PFSK-1 (cell line): ENCODE measurements at regions not wholly inside any gene's neighbourhood (a gene's known extent, or its start where the extent isn't known, plus 50 kb on each side); places are given as distances from the start of the nearest gene placed in this dataset.

ENCODE experiments used
- FOXP2 ChIP-seq: optimal IDR thresholded peaks from 2 replicates; pipeline ENCODE3; 2011; ENCODE audit warnings: borderline replicate concordance, control low read depth, inconsistent platforms; ENCODE audit not compliant: insufficient read depth; ENCODE audit errors: extremely low read length, extremely low read depth
- POLR2AphosphoS5 ChIP-seq: IDR thresholded peaks from 2 replicates; pipeline ENCODE4 v1.6.1; 2012; ENCODE audit warnings: low read depth, mild to moderate bottlenecking, control low read depth, low read length, moderate library complexity
- SIN3A ChIP-seq: IDR thresholded peaks from 2 replicates; pipeline ENCODE4 v1.6.1; 2012; ENCODE audit warnings: mild to moderate bottlenecking, low read length, moderate library complexity, borderline replicate concordance; ENCODE audit not compliant: insufficient read depth
- TAF1 ChIP-seq: IDR thresholded peaks from 2 replicates; pipeline ENCODE4 v1.6.1; 2012; ENCODE audit warnings: low read length, control low read depth, borderline replicate concordance; ENCODE audit not compliant: insufficient read depth
- TF ChIP-seq, protein P1 (sequence below), 2 experiments: IDR thresholded peaks; 2 replicates each; pipeline versions ENCODE4 v1.6.1 to v1.8.0; 2011 to 2012; ENCODE audit warnings: low read depth in 2 of 2, low read length in 2 of 2, control low read depth in 1 of 2, inconsistent platforms in 1 of 2, mild to moderate bottlenecking in 1 of 2, moderate library complexity in 1 of 2; ENCODE audit not compliant: insufficient read depth in 1 of 2

DNA sequence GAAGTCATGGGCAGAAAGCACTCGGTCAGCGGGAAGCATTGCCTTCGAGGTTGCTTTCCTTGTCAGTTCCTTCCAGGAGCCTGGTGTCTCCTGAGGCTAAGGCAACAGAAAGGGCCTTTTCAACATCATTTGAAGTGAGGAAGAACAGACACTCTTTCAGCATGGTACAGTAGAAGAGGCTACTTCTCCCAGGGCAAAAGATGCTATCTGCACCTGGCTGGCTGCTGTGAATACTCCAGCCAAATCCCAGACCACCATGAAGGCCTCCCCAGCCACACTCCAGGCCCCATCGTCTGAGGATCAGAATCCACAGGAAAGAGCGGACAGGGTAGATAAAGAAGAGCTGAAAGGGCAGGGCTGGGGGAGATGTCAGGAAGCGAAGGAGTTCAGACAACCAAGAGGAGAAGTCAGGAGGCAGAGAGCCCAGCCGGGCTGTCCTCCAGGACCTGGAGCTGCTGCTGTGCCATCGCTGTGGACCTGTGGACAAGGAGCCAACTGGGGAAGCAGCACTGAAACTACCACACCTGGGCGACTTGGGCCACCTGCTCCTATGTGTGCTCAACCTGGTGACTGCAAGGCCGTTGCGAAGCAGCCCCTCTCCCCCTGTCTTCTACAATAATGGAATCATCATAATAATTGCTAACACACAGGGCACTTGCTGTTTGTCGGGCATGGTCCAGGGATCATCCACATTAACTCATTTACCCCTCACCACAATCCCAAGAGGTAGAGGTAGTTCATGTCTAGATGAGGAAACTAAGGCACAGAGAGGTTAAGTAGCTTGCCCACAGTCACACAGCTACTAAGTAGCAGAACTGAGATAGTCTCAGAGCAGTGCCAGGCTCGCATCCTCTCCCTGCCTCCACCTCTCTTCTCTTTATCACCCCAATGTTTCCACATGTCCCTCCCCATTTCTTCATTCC is 88.0 kb upstream of the ZBTB40 start:
- no peak for TF ChIP-seq SIN3A

DNA sequence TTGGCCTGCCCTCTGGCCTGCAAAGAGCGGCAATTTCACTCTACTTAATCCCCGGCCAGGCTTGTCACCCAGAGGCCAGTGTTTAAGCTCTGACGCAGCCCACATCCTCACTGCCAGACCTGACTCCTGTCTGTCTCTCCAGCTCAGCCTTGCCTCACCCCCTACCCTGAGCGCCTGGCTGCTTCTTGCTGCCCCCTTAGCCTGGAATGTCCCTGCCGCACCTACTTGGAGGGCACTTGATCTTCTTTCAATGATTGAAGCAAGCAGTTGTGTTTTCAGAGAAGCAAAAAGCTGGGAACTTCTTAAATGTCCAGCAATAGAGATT is 87.4 kb upstream of the ZBTB40 start:
- TF ChIP-seq FOXP2 (no peak), SIN3A (no peak)
- TF ChIP-seq, protein P1, sequence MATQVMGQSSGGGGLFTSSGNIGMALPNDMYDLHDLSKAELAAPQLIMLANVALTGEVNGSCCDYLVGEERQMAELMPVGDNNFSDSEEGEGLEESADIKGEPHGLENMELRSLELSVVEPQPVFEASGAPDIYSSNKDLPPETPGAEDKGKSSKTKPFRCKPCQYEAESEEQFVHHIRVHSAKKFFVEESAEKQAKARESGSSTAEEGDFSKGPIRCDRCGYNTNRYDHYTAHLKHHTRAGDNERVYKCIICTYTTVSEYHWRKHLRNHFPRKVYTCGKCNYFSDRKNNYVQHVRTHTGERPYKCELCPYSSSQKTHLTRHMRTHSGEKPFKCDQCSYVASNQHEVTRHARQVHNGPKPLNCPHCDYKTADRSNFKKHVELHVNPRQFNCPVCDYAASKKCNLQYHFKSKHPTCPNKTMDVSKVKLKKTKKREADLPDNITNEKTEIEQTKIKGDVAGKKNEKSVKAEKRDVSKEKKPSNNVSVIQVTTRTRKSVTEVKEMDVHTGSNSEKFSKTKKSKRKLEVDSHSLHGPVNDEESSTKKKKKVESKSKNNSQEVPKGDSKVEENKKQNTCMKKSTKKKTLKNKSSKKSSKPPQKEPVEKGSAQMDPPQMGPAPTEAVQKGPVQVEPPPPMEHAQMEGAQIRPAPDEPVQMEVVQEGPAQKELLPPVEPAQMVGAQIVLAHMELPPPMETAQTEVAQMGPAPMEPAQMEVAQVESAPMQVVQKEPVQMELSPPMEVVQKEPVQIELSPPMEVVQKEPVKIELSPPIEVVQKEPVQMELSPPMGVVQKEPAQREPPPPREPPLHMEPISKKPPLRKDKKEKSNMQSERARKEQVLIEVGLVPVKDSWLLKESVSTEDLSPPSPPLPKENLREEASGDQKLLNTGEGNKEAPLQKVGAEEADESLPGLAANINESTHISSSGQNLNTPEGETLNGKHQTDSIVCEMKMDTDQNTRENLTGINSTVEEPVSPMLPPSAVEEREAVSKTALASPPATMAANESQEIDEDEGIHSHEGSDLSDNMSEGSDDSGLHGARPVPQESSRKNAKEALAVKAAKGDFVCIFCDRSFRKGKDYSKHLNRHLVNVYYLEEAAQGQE (IDR thresholded peaks at IDR 0.05; ENCODE audit: insufficient read depth in 1 of 2, low read depth in 2 of 2, low read length in 2 of 2) = no peak

DNA sequence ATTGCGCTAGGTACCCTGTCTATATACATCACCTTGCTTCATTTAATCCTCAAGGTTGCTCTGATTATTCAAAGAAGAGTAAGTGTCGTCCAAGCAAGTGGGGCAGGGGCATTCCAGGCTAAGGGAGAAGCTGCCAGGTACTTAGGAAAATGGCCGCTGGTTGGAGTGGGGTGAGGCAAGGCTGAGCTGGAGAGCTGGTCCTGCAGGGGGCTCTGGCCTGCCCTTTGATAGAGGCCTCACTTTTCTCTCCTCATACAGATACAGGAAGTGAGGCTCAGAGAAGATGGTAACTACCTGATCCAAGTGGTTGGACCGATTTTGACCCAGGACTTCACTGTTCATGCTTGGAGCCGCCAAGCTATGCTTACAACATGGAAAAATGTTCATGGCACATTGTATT is 86.9 kb upstream of the ZBTB40 start:
- no peak for TF ChIP-seq SIN3A
- TF ChIP-seq, protein P1 (IDR thresholded peaks at IDR 0.05; ENCODE audit: insufficient read depth in 1 of 2, low read depth in 2 of 2, low read length in 2 of 2) = no peak
- TF ChIP-seq FOXP2 = no peak
- TF ChIP-seq POLR2AphosphoS5 = no peak
- TF ChIP-seq TAF1 = no peak

DNA sequence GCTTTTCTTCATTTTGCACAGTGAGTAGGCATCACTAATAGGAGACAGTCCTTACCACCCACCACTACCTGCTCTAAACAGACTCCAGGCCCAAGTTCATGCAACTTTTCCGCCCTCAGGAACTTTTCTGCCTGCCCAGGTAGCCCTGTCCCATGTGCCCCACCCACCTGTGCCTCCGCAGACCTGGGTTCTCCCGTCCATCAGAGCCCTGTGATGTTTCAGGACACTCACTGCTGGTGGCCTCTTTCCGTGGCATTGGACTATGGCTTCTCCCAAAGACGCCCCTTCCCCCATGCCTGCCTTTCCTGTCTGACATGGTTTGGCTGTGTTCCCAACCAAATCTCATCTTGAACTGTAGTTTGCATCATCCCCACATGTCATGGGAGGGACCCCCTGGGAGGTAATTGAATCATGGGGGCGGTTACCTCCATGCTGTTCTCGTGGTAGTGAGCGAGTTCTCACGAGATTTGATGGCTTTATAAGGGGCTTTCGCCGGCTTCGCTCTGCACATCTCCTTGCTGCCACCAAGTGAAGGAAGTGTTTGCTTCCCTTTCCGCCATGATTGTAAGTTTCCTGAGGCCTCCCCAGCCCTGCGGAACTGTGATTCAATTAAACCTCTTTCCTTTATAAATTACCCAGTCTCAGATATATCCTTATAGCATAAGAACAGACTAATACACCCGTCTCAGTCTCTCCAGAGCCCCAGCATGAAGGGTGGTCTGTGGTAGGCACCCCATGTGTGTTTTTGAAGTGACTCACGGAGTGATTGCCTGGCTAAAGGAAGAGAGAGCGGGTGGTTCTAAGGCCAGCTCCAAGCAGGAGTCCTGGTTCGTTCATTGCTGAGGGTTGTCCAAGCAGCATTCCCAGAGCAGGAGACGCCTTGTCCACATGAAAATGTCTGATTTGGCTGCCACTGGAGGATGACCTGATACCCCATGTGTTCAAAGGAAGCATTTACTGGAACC is 86.0 kb upstream of the ZBTB40 start:
- TF ChIP-seq FOXP2 (no peak), POLR2AphosphoS5 (no peak), TAF1 (no peak), SIN3A (no peak)
- TF ChIP-seq, protein P1 (IDR thresholded peaks at IDR 0.05; ENCODE audit: insufficient read depth in 1 of 2, low read depth in 2 of 2, low read length in 2 of 2) = no peak

DNA sequence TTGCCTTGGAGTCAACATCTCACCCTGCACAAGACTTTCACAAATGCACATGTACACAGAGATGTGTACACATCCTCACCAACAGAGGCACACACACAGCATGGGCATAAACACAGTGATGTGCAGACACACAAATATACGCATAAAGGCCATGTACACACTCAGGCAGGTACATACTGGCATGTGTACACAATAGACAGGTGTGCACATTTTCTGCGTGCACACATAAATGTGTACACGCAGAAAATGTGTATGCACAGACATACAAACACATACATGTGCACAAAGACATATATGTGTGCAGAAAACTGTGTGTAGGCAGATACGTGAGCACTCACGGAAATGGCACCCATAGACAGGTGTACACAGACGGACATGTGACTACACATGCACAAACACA is 85.3 kb upstream of the ZBTB40 start:
- no peak for TF ChIP-seq TAF1
- TF ChIP-seq, protein P1 (IDR thresholded peaks at IDR 0.05; ENCODE audit: insufficient read depth in 1 of 2, low read depth in 2 of 2, low read length in 2 of 2) = no peak
- TF ChIP-seq FOXP2 = no peak
- no peak for TF ChIP-seq SIN3A
- TF ChIP-seq POLR2AphosphoS5 = no peak
